ENCODE measurements at regions not wholly inside any gene's neighbourhood (a gene's known extent, or its start where the extent isn't known, plus 50 kb on each side); places are given as distances from the start of the nearest gene placed in this dataset.

DNA sequence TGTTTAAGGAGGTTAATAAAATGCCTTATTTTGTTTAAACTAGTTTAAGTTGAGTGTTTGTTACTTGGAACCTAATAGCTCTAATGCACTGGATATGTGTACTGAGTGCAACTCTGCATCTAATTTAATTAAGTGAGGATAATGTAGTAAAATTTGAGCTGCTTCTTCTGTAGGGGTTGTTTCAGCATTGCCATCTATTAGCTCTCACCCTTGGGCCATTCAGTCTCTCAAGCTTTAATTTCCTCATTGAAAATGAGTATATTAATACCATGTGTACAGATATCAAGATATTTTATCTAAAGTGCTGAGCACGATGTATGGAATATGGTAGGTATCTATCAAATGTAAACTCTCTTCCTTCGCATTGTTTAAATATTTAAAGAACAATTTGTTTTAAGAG lies 375.7 kb upstream of the LRRC3B start:
- TF ChIP-seq, protein P1, sequence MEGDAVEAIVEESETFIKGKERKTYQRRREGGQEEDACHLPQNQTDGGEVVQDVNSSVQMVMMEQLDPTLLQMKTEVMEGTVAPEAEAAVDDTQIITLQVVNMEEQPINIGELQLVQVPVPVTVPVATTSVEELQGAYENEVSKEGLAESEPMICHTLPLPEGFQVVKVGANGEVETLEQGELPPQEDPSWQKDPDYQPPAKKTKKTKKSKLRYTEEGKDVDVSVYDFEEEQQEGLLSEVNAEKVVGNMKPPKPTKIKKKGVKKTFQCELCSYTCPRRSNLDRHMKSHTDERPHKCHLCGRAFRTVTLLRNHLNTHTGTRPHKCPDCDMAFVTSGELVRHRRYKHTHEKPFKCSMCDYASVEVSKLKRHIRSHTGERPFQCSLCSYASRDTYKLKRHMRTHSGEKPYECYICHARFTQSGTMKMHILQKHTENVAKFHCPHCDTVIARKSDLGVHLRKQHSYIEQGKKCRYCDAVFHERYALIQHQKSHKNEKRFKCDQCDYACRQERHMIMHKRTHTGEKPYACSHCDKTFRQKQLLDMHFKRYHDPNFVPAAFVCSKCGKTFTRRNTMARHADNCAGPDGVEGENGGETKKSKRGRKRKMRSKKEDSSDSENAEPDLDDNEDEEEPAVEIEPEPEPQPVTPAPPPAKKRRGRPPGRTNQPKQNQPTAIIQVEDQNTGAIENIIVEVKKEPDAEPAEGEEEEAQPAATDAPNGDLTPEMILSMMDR (conservative IDR thresholded peaks at IDR 0.05; ENCODE audit: low read depth, low read length): no peak
- TF ChIP-seq EZH2 (IDR thresholded peaks at IDR 0.05; ENCODE audit: low read length, unreplicated experiment): no peak
